Hematopoietic multipotent progenitor cell treated with erythropoietin and hydrocortisone succinate and interleukin-3 and kit ligand, for 6 days (in vitro differentiated cells): ENCODE measurements at regions not wholly inside any gene's neighbourhood (a gene's known extent, or its start where the extent isn't known, plus 50 kb on each side); places are given as distances from the start of the nearest gene placed in this dataset.
"Not testable (repeated sequence)": the region's sequence is repeated elsewhere in the genome, so short reads cannot be mapped to it uniquely, and the experiment has no call there.

Experiments used
- DNase-seq: peaks from one replicate; pipeline ENCODE4 v3.0.0-alpha.2; 2015

DNA sequence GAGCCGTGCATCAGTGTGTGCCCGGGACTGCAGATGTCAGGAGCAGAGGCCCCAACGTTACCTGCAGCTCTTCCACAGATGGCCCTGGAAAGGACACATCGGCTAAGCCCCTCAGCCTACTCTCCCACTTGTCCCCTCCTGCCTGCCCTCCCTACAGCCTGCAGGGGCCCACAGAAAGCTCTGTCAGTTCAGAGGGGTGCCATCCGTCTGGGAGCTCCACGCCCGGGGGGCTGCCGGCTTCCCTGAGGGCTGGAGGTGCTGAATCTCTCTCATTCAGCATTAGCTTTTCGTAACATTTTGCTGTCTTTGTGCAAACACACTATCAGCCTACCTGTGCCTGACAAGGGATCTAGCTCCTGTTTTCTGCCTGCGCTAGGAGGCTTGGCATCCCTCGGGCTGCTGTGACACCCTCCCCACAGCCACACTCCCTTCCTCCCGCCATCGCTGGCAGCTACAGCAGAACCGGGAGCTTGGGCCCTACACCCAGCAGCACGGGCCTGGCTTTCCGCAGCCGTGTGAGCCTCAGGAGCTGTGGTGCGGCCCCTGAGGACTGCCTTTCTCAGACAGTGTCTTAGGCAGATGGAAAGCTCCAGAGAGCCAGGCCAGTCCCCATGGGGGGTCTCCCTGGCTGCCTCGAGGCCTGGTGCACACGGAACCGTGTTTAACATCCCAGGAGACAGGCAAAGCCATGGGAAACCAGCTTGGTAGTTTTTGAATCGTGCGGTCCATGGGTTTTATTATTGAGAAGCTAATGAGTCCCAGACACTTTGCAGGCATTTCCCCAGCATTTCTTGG is 198.3 kb upstream of the B3GAT1 start:
- DNase-seq: no peak

DNA sequence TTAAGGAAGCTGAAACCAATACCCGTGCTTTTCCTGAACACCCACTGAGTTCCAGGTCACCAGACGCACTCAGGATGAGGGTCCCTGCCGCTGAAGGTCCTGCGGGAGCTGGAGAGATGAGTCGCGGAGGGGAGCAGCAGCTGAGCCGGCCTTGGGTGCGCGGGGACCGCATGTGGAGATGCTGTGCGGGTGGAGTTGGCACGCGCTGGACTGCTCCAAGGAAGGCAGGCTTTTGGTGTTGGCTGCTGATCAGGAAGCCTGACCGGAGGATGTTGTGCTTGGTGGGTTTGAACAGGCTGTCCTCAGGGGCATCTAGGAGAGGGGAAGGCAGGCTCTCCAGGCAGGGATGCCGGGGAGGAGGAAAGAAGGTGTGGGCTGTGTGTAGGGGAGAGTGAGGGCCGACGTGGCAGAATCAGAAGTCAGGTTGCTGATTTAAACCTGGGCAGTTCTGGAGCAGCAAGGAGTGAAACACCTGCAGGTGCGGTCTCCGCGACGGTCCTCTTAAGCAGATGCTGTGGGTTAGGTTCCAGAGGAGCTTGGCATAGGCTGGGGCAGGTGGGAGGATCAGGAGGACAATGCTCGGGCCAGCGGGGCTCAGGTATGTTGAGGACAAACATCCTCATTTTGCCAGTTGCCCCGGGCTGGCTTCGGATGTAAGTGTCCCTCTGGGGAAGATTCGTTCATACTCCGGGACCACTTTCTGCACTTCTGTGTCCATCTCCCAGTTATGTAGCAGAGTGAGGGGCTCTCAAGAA is 197.5 kb upstream of the B3GAT1 start:
- no peak for DNase-seq

DNA sequence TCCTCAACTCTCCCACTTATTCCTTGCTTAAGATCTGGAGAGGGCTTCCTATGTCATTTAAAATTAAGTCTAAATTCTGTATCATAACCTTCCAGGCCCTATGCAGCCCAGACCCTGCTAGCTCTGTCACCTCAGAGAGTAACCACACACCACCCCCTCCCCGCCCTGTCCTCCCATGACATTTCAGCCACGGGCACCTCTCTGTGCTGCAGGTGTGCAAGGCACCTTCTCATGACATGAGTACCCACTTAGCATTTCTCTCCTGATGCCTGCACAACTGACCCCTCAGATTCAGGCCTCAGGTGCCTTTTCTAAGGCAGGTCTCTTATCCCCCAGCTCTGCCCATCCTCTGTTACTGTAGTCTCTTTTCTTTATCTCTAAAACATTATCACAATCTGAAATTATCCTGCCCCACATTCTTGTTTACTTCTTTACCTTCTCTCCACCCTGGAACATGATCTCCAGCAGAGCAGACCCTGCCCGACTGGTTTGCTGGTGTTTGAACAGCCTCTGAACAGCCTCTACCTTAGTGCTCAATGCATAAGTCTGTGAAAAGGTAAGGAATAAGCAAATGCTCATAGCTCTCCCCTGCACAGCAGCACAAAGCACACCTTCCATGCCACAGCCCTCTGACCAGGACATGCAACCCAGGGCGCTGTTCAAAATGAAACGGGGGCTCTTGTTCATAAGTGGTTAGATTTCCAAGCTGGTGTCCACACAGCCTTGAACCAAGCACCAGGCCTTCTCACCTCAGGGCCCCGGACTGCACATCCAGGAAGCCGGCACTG is 196.1 kb upstream of the B3GAT1 start:
- DNase-seq: no peak

DNA sequence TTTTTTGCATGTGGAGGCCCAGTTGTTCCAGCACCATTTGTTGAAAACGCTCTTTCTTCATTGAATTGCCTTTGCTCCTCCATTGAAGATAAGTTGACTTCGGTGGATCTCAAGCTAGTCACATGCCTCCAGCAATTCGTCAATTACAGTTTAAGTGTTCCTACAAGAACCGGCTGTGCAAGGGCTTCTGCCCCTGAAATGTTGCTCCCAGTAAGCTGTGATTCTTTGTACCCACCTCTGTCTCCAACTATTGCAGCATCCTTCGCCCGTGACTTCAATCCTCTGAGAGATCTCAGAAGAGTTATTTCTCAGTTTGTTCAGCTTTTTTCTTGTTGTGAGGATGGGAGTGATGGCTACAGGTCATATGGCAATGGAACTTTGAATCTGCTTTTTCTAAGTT is 194.2 kb upstream of the B3GAT1 start:
- no peak for DNase-seq

DNA sequence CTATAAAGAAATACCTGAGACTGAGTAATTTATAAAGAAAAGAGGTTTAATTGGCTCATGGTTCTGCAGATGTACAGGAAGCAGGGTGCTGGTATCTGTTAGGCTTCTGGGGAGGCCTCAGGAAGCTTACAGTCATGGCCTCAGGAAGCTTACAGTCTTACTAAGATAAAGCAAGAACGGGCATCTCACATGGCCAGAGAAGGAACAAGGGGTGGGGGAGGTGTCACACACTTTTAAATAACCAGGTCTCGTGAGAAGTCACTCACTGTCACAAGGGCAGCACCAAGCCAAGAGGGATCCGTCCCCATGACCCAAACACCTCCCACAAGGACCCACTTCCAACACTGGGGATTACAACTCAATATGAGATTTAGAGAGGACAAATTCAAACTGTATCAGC is 192.8 kb upstream of the B3GAT1 start:
- DNase-seq: no peak

DNA sequence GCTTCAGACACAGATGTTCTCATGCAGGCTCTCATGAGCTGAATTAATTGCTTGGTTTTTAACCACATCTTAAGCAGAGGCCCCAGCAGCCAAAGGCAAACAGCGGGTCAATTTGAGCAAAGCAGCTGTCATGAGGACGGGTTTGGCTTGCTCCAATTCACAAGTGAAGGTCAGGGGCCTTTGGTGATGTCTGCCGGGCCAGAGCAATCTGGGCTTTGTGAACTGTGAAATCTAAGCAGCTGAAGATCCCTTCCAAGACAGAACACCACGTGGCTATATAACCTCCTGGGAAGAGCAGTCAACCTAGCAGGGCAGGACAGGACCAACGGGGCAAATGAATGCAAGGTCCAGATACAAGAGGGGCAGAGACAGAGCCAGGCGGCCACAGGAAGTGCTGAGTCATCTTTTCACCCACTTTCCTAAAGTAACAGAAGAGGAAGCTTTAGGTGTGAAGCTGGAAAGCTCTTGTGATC is 187.3 kb upstream of the B3GAT1 start:
- DNase-seq: no peak

DNA sequence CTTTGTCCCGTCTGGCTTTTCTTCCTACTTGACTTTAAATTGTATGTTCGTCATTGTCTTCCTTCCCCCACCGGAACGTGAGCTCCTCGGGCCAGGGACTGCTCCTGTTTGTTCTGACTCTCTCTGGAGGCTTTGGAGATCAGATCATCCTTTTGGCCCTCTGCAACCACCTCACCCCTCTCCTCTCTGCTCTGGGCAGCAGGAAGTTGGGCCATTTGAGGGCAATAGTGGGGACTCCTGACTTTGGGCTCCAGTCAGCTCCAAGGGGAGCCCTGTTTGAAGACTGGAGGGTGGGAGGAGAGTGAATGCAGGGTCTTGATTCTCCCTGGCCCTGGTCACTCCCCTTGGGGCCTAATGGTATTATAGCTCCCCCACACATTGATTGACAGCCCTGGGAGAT is 186.3 kb upstream of the B3GAT1 start:
- DNase-seq: no peak

DNA sequence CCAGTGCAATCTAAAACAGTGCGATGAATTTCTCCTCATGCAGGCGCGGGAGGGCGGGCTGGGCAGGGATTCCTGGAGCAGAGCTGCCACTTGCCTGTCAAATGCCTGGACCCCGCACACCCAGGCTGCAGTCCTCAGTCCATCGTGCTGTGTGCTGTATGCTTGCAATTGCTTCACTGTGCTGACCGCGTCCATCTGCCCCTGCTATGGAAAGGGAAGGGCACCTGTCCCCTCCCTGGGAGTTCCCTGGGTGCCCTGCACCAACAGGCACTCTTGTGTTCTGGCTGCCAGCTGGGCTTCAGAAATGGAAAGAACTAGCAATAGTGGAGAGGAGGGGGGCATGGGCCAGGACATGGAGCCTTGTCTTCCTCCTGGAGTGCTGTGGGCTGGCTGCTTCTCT is 185.4 kb upstream of the B3GAT1 start:
- DNase-seq: no peak

DNA sequence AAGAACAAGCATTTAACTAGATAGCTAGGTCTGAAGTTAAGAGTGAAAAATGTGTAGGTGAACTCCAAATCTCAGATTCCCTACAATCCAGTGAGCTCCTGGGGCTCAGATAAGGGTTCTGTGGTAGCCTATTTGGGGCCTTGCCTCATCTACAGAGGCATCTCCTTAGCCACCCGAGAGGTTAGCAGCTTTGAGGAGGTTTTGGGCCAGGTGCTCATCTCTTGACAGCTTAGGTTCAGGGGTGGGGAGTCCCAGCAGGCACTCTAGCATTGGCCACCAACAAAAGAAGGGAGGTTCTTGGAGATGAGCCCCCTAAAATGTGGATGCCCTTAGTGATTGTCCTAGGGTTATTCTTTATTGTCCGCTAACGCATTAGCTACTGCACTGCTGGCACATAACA is 184.4 kb upstream of the B3GAT1 start:
- DNase-seq: no peak

DNA sequence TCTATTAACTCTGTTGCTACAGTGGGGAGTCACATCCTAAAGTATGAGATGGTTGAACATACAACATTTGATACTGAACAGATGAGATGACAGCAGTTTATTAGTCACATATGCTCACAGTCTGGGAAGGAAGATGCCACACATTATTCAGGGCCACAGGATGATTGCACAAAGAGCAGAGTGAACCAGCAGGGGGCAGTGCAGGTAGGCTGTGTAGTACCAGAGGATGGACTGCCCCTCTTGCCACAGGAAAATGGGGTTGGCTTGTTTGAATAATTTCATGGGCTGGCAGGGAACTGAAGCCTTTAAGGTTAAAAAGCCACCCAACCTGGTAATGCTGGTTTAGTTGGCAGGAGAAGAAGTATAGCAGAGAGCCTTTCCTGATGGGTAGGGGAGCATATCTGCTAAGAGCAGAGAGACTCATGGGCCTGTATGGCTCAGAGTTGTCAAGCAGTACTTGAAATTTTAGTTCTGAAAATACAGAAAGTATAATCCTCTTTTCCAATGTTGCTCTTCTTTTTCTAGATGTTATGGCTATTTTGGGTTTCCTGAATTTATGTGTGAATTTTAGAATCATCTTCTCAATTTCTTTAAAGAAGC is 180.4 kb upstream of the B3GAT1 start:
- DNase-seq: peak; percentile 71

DNA sequence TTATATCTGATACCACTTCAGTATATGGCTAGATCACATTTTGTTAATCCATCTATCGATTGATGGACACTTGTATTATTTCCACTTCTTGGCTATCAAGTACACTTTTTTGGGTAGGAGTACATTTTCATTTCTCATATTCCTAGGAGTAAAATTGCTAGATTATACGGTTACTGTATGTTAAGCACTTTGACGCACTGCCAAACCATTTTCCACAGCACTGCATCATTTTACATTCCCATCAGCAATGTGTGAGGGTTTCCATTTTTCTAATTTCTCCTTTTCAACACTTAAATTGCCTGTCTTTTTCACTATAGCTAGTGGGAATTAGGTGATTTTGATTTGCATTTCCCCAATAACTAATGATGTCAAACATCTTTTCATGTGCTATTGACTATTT is 179.3 kb upstream of the B3GAT1 start:
- no peak for DNase-seq

DNA sequence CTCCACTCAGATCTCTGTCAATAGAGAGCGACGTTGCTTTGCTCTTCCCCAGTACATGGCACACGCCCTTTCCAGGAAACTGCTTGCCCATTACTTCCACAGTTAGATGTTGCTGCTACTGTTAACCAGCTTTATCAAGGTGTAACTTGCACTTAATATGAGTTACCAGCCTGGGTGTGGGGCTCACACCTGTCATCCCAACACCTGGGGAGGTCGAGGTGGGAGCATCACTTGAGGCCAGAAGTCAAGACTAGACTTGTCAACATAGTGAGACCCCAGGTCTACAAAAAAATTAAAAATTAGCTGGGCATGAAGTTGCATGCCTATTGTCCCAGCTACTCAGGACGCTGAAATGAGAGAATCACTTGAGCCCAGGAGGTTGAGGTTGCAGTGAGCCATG is 177.1 kb upstream of the B3GAT1 start:
- DNase-seq: no peak

DNA sequence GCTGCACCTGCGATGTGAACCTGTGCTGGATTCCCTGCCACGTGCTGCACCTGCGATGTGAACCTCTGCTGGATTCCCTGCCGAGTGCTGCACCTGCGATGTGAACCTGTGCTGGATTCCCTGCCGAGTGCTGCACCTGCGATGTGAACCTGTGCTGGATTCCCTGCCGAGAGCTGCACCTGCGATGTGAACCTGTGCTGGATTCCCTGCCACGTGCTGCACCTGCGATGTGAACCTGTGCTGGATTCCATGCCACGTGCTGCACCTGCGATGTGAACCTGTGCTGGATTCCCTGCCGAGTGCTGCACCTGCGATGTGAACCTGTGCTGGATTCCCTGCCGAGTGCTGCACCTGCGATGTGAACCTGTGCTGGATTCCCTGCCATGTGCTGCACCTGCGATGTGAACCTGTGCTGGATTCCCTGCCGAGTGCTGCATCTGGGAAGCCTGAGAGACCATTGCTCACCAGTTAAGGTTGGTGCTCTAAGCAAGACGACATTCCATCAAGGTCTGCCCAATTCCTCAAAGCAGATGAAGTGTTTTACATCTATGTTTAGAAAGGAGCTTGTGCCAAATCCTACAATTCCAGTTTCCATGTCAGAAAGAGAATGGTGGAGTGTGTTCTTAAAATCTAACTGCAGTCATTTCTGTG is 176.5 kb upstream of the B3GAT1 start:
- not testable (repeated sequence) for DNase-seq

DNA sequence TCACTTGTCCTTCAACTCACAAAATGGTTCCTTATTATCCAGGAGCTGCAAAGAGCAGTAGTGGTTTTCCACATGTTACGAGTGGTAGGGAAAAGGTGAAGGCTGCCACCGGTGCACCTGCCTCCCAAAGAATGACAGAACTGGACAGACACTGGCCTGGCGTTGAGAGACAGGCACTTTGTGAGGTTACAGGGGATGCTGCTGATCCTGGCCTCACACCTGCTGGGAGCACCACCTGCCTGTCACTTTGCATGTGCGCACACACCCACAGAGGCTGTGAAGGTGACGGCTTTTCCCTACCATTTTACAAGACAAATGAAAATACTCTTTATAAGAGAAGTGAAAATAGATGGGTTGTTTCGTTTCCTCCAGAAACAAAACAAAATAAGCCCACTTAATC is 175.3 kb upstream of the B3GAT1 start:
- DNase-seq: no peak

DNA sequence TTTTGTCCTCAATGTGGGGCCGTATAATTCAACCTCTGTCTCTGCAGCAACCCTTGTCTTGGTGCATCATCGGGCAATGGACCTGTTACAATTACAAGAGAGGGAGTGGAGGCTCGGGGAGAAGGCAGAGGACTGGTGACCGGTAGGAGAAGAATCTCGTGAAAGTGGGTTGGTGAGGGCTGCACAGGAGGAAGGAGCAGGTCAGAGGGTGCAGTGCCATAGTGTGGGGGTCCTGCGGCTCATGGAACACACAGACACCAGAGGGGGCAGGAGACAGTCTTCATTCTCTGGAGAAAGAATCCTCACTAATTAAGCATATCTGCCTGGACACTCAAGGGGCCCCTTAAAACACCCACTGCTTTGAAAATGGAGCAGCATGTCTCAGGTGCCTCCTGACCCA is 174.7 kb upstream of the B3GAT1 start:
- no peak for DNase-seq

DNA sequence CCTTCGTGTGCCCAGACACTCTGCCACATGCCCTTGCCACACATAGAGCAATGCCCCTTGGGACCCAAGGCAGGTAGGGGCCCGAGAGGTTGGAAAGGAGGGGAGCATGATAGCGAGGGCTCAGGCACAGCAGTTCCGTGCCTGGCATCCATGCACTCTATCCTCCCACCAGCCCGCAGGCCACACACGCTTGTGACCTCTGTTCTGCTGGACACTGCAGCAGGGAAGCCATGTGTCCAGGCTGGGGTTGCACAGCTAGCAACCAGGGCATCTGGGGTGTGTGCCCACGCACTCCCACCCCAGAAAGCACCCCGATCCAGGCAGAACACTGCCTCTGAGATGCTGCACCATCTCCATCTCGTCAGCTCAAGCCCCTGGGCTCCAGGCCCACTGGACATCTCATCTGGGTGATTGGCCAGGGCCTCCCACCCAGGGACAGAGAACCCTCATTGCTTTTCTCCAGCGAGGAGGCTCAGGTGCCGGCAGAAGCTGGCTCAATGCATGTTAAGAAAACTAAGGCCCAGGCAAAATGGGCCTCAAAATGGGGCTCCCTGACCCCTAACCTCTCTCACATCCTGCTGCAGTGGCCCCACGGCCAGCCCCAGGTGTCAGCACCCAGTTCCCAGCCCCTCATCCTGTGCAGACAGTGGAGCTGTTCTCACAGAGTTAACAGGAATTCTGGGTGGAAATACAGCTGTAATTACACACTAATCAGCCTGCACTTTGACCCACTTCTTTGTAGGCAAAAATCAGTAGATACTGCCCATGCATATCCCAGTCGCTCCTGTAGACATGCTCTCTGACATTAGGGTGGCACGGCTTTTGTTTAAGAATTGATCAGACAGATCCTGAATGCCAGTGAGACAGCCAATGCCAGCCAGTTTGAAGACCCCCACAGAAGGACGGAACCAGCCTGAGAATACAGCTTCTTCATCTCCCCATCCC is 173.9 kb upstream of the B3GAT1 start:
- DNase-seq: no peak

DNA sequence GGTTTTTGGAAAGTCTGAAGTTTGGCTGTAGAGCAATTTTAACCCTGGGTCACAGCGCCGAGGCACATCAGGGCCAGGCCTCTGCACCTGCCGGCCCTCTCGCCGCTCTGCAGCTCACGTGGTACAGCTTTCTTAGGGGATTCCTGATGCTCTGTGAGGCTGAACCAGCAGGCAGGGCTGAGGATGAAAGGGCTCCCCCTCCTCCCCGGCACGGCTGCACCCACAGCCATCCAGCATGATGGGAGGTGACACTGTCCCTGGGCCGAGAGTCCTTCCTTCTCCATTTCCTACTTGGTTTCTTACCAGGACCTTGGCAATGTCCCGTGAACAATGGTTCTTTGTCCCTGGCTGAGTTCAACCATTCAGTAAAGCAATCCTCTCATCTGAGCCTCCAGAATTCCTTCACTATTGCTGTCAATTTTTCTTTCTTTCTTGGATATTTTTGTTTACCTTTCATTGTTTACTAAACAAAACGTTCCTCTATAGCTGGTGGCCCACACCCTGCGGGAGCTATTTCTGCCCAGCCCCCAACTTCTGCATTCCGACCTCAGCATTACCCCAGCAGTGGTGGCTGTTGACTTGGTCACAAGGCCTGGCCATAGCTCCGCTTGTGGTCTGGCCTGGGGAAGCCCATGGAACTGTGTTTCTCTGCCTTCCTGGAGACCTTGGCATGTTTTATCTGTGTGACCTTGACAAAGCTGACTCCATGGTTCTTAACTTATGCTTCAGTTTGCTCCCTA is 172.8 kb upstream of the B3GAT1 start:
- peak; percentile 39 for DNase-seq

DNA sequence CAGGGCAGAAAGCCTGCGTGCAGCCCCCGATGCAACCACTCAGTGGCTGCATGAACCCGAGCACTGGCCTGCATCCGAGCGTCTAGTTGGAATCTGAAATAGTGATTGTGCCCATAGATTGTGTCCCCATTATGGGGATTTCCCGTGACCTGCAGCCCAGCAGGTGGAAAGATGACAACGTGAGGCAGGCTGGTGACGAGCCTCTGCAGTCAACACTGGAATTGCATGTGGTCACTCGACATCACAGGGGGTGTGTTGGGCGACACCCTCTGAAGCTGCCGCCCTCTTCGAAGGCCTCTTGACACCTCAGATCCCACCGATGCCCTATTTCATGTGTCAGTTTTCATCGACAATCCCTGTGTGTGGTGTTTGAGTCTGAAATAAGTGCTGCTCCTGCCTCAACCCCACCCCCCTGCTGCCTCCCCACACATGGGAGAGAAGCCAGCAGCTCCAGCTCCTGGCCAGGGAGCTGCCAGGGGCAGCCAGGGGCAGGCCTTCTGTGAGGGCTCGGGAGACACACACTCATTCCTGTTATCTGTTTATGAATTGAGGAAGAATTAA is 172.0 kb upstream of the B3GAT1 start:
- DNase-seq: no peak

DNA sequence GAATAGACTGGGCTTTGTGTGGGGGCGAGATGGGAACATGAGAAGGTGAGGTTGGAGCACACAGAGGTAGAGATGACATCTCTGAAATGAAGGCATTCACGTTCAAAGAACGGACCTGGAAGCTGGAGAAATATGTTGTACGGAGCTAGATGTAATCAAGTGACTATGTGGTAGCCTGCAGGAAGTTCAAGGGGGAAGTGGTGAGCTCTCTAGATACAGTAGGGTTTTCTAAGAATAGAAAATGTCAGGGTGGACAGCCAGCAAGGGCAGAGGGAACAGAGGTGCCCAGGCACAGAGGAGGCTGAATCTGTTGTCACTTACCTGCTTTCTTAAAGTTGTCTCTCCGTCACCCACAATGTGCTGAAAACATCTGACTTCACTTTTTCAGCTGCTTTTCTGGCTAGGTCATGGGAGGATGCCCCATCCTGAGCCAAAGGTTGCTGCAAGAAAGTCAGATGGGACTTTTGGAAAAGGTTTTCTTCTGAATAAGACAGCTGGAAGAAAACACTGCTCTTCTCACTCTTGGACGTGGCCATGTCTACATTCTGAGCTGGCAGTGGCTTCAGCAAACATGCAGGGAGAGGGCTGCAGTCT is 171.5 kb upstream of the B3GAT1 start:
- peak; percentile 63 for DNase-seq

DNA sequence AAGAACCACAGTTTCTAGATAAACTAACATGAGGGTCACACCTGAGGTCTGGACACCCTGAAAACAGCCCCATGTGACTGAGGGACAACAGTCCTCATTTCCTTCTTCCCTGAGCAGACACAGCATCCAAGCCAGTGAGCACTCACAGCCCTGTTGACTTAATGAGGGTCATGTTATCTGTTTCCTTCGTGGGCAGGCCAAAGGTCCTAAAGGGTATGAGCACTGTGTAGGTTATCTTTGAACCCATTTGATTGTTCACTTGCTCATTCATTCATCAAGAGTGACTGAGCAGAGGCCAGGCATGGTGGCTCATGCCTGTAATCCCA is 170.7 kb upstream of the B3GAT1 start:
- DNase-seq: no peak
